ENCODE measurements at regions not wholly inside any gene's neighbourhood (a gene's known extent, or its start where the extent isn't known, plus 50 kb on each side); places are given as distances from the start of the nearest gene placed in this dataset.

GRCh38 chr10:29163746-29164145, 125.1 kb upstream of the LYZL1 start:
- TF ChIP-seq ZNF639 (tag by site-specific recombination; IDR thresholded peaks at IDR 0.05) (no peak), CTCF (tag by site-specific recombination; IDR thresholded peaks at IDR 0.05) (no peak), ATF2 (tag by site-specific recombination; IDR thresholded peaks at IDR 0.05; ENCODE audit: low read depth) (no peak), PBX3 (CRISPR knock-in tag; IDR thresholded peaks at IDR 0.05) (no peak), ZNF513 (tag by site-specific recombination; IDR thresholded peaks at IDR 0.05) (no peak), PRDM2 (tag by site-specific recombination; IDR thresholded peaks at IDR 0.05; ENCODE audit: borderline replicate concordance) (no peak), ZEB2 (tag by site-specific recombination; IDR thresholded peaks at IDR 0.05) (no peak), ZBTB7A (tag by site-specific recombination; IDR thresholded peaks at IDR 0.05; ENCODE audit: low read depth) (no peak)
